ENCODE measurements at regions not wholly inside any gene's neighbourhood (a gene's known extent, or its start where the extent isn't known, plus 50 kb on each side); places are given as distances from the start of the nearest gene placed in this dataset.

- no peak for TF ChIP-seq CTCF (IDR thresholded peaks at IDR 0.05)
- no peak for TF ChIP-seq POLR2A (IDR thresholded peaks at IDR 0.05)
Measured at GRCh38 chr9:107952773-107953172, 463.2 kb upstream of the KLF4 start.

Measured in adrenal gland (tissue), 5 donors.